ENCODE measurements at regions not wholly inside any gene's neighbourhood (a gene's known extent, or its start where the extent isn't known, plus 50 kb on each side); places are given as distances from the start of the nearest gene placed in this dataset.
"Not testable (repeated sequence)": the region's sequence is repeated elsewhere in the genome, so short reads cannot be mapped to it uniquely, and the experiment has no call there.

DNA sequence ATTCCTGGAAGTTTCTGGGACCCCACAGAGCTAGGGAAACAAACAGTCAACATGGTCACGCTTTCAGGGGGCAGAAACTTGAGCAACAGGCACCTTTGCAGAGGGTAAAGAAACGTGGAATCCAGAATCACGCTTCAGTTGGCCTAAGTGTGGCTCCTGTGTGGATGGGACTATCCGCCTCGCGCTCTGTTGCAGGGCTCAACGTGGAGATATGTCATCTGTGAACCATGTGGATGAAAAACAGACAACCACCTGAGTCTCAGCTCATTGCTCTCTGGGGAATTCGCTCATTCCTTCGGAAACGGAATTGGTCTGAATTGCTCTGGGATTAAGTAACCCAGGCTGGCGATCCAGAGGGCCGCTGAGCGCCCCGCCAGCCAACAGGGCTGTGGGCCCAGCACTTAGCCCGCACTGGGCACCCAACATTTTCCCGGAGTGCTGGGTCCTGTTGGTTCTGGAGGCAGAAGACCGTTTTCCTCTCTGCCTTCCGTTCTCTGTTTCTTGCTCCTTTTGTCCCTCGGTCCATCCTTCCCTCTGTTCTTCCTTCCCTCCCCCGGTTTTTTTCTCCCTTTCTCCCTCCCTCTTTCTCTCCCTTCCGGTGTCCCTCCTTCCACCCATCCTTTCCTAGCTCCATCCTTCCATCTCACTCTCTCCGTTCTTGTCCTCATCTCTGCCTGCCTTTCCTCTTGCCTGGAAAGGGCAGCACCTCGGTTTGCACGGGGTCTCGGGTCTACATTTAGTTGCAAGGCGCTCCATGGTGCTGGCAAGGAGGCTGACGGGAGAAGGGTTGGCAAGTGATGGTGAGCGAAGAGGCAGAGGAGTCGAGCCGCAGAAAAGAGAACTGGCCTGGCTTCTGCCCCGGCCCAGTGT is 1379.8 kb upstream of the DEFB115 start:
- DNase-seq (ENCODE audit: low spot score); H4K8ac ChIP-seq (ENCODE audit: low read depth, low read length); H3K27me3 ChIP-seq (ENCODE audit: control insufficient read depth in 3 of 3, insufficient read depth in 3 of 3, low read depth in 1 of 3, low read length in 3 of 3); H2AFZ ChIP-seq (ENCODE audit: low read length); H3K14ac ChIP-seq (ENCODE audit: low read length); H2BK12ac ChIP-seq (ENCODE audit: low read length); H3K4me2 ChIP-seq (ENCODE audit: insufficient read depth, low read length, poor library complexity, severe bottlenecking); H3K36me3 ChIP-seq (replicated peaks in 1 of 2; ENCODE audit: control insufficient read depth in 2 of 2, insufficient read depth in 2 of 2, low read length in 2 of 2); H3K18ac ChIP-seq (ENCODE audit: low read length); H3K23ac ChIP-seq (ENCODE audit: low read depth, low read length, poor library complexity); H3K27ac ChIP-seq (replicated peaks; ENCODE audit: low read length); H3K9ac ChIP-seq (ENCODE audit: low read depth, low read length, poor library complexity); H2BK15ac ChIP-seq (ENCODE audit: low read length); H3K79me1 ChIP-seq (ENCODE audit: low read depth, low read length); H2AK5ac ChIP-seq (ENCODE audit: low read depth, low read length); H4K91ac ChIP-seq (ENCODE audit: low read depth, low read length, poor library complexity); H2BK120ac ChIP-seq (ENCODE audit: low read depth, low read length); H3K4ac ChIP-seq (ENCODE audit: low read length); H3K4me1 ChIP-seq (ENCODE audit: control insufficient read depth in 2 of 2, insufficient read depth in 1 of 2, low read depth in 1 of 2, low read length in 2 of 2); H2BK5ac ChIP-seq (ENCODE audit: low read length): not testable (repeated sequence)
- Histone ChIP-seq H3K4me3 (ENCODE audit: low read length in 2 of 2) (peak overlapping the region in 1 of 2 donors; percentile 1), H3K9me3 (replicated peaks in 1 of 2; ENCODE audit: control insufficient read depth in 2 of 2, insufficient read depth in 1 of 2, low read depth in 1 of 2, low read length in 2 of 2) (peaks cover 4 to 13% of the 10 kb centered on the region in 2 donors)
- WGBS, 2 donors (ENCODE audit: extremely low coverage in 2 of 2, insufficient read length in 2 of 2, insufficient replicate concordance in 1 of 2), result no CpG with 5 or more reads among the region's 31 CpGs

DNA sequence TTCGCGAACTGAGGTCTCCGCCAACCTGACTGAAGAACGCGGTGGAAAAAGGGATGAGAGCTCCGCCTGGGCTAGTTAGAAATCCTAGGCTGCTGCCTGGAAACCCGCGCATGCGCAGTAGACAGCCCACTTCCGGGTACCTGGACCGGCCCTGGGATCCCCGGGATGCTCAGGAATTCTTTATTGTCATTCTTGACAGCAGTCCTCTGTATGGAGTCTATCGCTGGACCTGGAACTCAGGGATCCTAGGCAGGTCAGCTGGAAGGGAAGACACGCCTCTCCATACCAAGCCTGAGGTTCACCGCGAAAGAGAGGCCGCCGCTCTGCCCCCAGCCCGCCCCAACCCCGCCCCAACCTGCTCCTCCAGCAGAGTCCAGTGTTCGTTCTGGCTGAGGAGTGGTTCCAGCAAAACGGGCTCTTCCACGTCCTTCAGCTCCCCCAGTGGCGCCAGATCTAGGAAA is 1379.2 kb upstream of the DEFB115 start:
- Histone ChIP-seq H2AFZ (ENCODE audit: low read length) (no peak overlapping the region), H3K18ac (ENCODE audit: low read length) (no peak overlapping the region), H3K36me3 (replicated peaks in 1 of 2; ENCODE audit: control insufficient read depth in 2 of 2, insufficient read depth in 2 of 2, low read length in 2 of 2) (no peaks in the 10 kb centered on the region), H3K27me3 (ENCODE audit: control insufficient read depth in 3 of 3, insufficient read depth in 3 of 3, low read depth in 1 of 3, low read length in 3 of 3) (no peaks in the 10 kb centered on the region), H3K23ac (ENCODE audit: low read depth, low read length, poor library complexity) (no peak overlapping the region), H3K4ac (ENCODE audit: low read length) (no peak overlapping the region), H4K8ac (ENCODE audit: low read depth, low read length) (no peak overlapping the region), H2BK120ac (ENCODE audit: low read depth, low read length) (no peak overlapping the region), H3K4me2 (ENCODE audit: insufficient read depth, low read length, poor library complexity, severe bottlenecking) (no peak overlapping the region), H2BK12ac (ENCODE audit: low read length) (no peak overlapping the region), H3K27ac (replicated peaks; ENCODE audit: low read length) (no peak overlapping the region), H2AK5ac (ENCODE audit: low read depth, low read length) (no peak overlapping the region), H3K14ac (ENCODE audit: low read length) (no peak overlapping the region), H4K91ac (ENCODE audit: low read depth, low read length, poor library complexity) (no peak overlapping the region), H3K4me1 (ENCODE audit: control insufficient read depth in 2 of 2, insufficient read depth in 1 of 2, low read depth in 1 of 2, low read length in 2 of 2) (no peaks in the 10 kb centered on the region), H2BK15ac (ENCODE audit: low read length) (no peak overlapping the region), H3K79me1 (ENCODE audit: low read depth, low read length) (no peaks in the 10 kb centered on the region), H3K9ac (ENCODE audit: low read depth, low read length, poor library complexity) (no peak overlapping the region), H3K4me3 (ENCODE audit: low read length in 2 of 2) (peak overlapping the region in 1 of 2 donors; percentile 1), H3K9me3 (replicated peaks in 1 of 2; ENCODE audit: control insufficient read depth in 2 of 2, insufficient read depth in 1 of 2, low read depth in 1 of 2, low read length in 2 of 2) (peaks cover 4 to 13% of the 10 kb centered on the region in 2 donors), H2BK5ac (ENCODE audit: low read length) (no peak overlapping the region)
- no peak for DNase-seq (ENCODE audit: low spot score)
- WGBS, 2 donors (ENCODE audit: extremely low coverage in 2 of 2, insufficient read length in 2 of 2, insufficient replicate concordance in 1 of 2), result no CpG with 5 or more reads among the region's 24 CpGs

DNA sequence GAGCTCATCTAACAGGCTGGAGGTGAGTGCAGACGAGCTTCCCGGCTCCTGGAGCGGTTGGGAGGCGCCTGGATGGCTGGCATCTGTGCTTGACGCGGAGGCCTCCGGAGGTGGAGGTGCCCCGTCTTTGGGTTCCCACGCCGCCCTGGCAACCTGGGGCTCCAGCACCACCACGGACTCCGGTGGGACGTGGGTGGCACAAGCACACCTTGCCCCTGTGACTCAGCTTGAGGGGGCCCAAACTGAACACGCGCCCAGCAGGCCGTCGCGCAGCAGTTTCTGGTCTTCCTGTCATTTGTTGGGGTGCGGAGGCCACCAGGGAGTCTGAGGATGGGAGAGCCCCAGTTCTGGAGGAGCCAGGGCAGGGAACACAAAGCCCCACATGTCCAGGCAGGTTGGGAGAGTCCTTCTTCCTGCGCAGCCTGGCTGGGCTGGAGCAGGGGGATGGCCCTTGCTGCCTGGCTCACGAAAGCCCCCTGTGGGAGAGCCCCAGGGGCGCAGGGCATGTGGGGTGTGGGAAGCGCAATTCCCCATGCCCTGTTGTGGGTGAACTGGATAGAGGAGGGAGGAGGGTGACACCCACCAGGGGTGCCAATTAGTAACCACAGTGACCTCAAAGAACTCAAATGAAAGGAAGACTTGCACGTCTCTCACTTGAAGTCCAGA is 1378.6 kb upstream of the DEFB115 start:
- no peak overlapping the region for H2AFZ ChIP-seq (ENCODE audit: low read length)
- no peak overlapping the region for H2AK5ac ChIP-seq (ENCODE audit: low read depth, low read length)
- no peak overlapping the region for H2BK5ac ChIP-seq (ENCODE audit: low read length)
- no peak overlapping the region for H3K27ac ChIP-seq (replicated peaks; ENCODE audit: low read length)
- no peak overlapping the region for H3K23ac ChIP-seq (ENCODE audit: low read depth, low read length, poor library complexity)
- no peaks in the 10 kb centered on the region for H3K79me1 ChIP-seq (ENCODE audit: low read depth, low read length)
- H3K4me2 ChIP-seq (ENCODE audit: insufficient read depth, low read length, poor library complexity, severe bottlenecking), result no peak overlapping the region
- no peaks in the 10 kb centered on the region for H3K4me1 ChIP-seq (ENCODE audit: control insufficient read depth in 2 of 2, insufficient read depth in 1 of 2, low read depth in 1 of 2, low read length in 2 of 2)
- DNase-seq (ENCODE audit: low spot score), result no peak
- no peak overlapping the region for H4K91ac ChIP-seq (ENCODE audit: low read depth, low read length, poor library complexity)
- no peak overlapping the region for H3K4me3 ChIP-seq (ENCODE audit: low read length in 2 of 2)
- no peak overlapping the region for H2BK15ac ChIP-seq (ENCODE audit: low read length)
- H2BK120ac ChIP-seq (ENCODE audit: low read depth, low read length), result no peak overlapping the region
- no peak overlapping the region for H3K4ac ChIP-seq (ENCODE audit: low read length)
- WGBS, 2 donors (ENCODE audit: extremely low coverage in 2 of 2, insufficient read length in 2 of 2, insufficient replicate concordance in 1 of 2), result no CpG with 5 or more reads among the region's 24 CpGs
- H3K9ac ChIP-seq (ENCODE audit: low read depth, low read length, poor library complexity), result peak overlapping the region; percentile 39
- no peaks in the 10 kb centered on the region for H3K27me3 ChIP-seq (ENCODE audit: control insufficient read depth in 3 of 3, insufficient read depth in 3 of 3, low read depth in 1 of 3, low read length in 3 of 3)
- peaks cover 4 to 13% of the 10 kb centered on the region in 2 donors for H3K9me3 ChIP-seq (replicated peaks in 1 of 2; ENCODE audit: control insufficient read depth in 2 of 2, insufficient read depth in 1 of 2, low read depth in 1 of 2, low read length in 2 of 2)
- H3K14ac ChIP-seq (ENCODE audit: low read length), result no peak overlapping the region
- H4K8ac ChIP-seq (ENCODE audit: low read depth, low read length), result no peak overlapping the region
- H3K18ac ChIP-seq (ENCODE audit: low read length), result no peak overlapping the region
- H2BK12ac ChIP-seq (ENCODE audit: low read length), result no peak overlapping the region
- H3K36me3 ChIP-seq (replicated peaks in 1 of 2; ENCODE audit: control insufficient read depth in 2 of 2, insufficient read depth in 2 of 2, low read length in 2 of 2), result no peaks in the 10 kb centered on the region

DNA sequence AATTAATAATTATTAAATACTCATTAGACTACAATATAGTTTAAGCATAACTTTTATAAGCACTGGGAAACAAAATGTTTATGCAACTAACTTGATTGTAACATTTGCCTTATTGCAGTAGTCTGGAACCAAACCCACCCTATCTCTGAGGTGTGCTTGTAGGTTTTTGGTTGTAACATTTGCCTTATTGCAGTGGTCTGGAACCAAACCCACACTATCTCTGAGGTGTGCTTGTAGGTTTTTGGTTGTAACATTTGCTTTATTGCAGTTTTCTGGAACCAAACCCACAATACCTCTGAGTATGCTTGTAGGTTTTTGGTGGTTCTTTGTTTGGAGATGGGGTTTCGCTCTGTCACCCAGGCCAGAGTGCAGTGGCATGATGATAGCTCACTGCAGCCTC is 1376.4 kb upstream of the DEFB115 start:
- not testable (repeated sequence) for H3K23ac ChIP-seq (ENCODE audit: low read depth, low read length, poor library complexity); H2BK120ac ChIP-seq (ENCODE audit: low read depth, low read length); H3K9ac ChIP-seq (ENCODE audit: low read depth, low read length, poor library complexity); H4K8ac ChIP-seq (ENCODE audit: low read depth, low read length); H2BK12ac ChIP-seq (ENCODE audit: low read length); H2BK5ac ChIP-seq (ENCODE audit: low read length); H4K91ac ChIP-seq (ENCODE audit: low read depth, low read length, poor library complexity); H3K4me1 ChIP-seq (ENCODE audit: control insufficient read depth in 2 of 2, insufficient read depth in 1 of 2, low read depth in 1 of 2, low read length in 2 of 2); H3K14ac ChIP-seq (ENCODE audit: low read length); H3K79me1 ChIP-seq (ENCODE audit: low read depth, low read length); H3K27me3 ChIP-seq (ENCODE audit: control insufficient read depth in 3 of 3, insufficient read depth in 3 of 3, low read depth in 1 of 3, low read length in 3 of 3); H2AK5ac ChIP-seq (ENCODE audit: low read depth, low read length); H3K18ac ChIP-seq (ENCODE audit: low read length); H3K4ac ChIP-seq (ENCODE audit: low read length); H2BK15ac ChIP-seq (ENCODE audit: low read length); H3K36me3 ChIP-seq (replicated peaks in 1 of 2; ENCODE audit: control insufficient read depth in 2 of 2, insufficient read depth in 2 of 2, low read length in 2 of 2); DNase-seq (ENCODE audit: low spot score); H3K27ac ChIP-seq (replicated peaks; ENCODE audit: low read length); H2AFZ ChIP-seq (ENCODE audit: low read length); H3K4me3 ChIP-seq (ENCODE audit: low read length in 2 of 2); H3K4me2 ChIP-seq (ENCODE audit: insufficient read depth, low read length, poor library complexity, severe bottlenecking)
- peaks cover 4 to 10% of the 10 kb centered on the region in 2 donors for H3K9me3 ChIP-seq (replicated peaks in 1 of 2; ENCODE audit: control insufficient read depth in 2 of 2, insufficient read depth in 1 of 2, low read depth in 1 of 2, low read length in 2 of 2)
- no CpG with 5 or more reads among the region's 1 CpG for WGBS, 2 donors (ENCODE audit: extremely low coverage in 2 of 2, insufficient read length in 2 of 2, insufficient replicate concordance in 1 of 2)
